ENCODE measurements at regions not wholly inside any gene's neighbourhood (a gene's known extent, or its start where the extent isn't known, plus 50 kb on each side); places are given as distances from the start of the nearest gene placed in this dataset.

DNA sequence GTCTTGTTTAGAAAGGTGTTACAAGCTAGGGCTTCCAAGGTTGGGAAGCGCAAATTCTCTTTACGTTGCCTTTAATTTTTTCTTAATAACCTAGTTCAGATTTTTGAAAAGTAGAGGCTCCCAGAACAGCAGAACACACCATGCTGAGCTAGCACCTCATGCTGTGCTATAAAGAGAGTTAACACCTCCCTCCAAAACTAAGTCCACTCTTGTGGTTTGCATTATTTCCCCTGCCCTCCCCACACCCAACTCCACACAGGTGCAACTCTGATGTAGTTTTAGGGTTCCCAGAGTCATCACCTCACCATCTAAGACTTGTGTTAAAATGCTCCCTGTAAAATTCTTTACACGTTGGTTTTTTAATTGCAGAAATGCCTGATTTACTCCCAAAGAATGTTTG lies 459.4 kb upstream of the JARID2 start:
- TF ChIP-seq, protein P1, sequence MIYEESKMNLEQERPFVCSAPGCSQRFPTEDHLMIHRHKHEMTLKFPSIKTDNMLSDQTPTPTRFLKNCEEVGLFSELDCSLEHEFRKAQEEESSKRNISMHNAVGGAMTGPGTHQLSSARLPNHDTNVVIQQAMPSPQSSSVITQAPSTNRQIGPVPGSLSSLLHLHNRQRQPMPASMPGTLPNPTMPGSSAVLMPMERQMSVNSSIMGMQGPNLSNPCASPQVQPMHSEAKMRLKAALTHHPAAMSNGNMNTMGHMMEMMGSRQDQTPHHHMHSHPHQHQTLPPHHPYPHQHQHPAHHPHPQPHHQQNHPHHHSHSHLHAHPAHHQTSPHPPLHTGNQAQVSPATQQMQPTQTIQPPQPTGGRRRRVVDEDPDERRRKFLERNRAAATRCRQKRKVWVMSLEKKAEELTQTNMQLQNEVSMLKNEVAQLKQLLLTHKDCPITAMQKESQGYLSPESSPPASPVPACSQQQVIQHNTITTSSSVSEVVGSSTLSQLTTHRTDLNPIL (CRISPR knock-in tag; IDR thresholded peaks at IDR 0.05; ENCODE audit: low read depth), result no peak
- TF ChIP-seq ZFP30 (CRISPR knock-in tag; IDR thresholded peaks at IDR 0.05) (no peak), ZC3H10 (CRISPR knock-in tag; IDR thresholded peaks at IDR 0.05) (no peak), ZFP3 (CRISPR knock-in tag; IDR thresholded peaks at IDR 0.05) (no peak)
